Urothelium cell line (cell line): ENCODE measurements at regions not wholly inside any gene's neighbourhood (a gene's known extent, or its start where the extent isn't known, plus 50 kb on each side); places are given as distances from the start of the nearest gene placed in this dataset.
"Not testable (repeated sequence)": the region's sequence is repeated elsewhere in the genome, so short reads cannot be mapped to it uniquely, and the experiment has no call there.

ENCODE experiments used
- DNase-seq: peaks from one replicate; pipeline ENCODE4 v3.0.0; 2011; ENCODE audit warnings: low spot score, mixed read lengths
- FAIRE-seq: peaks from 2 replicates; lab custom pipeline; 2011; peaks lifted over from hg19 to GRCh38; lab: Jason Lieb, UNC

DNA sequence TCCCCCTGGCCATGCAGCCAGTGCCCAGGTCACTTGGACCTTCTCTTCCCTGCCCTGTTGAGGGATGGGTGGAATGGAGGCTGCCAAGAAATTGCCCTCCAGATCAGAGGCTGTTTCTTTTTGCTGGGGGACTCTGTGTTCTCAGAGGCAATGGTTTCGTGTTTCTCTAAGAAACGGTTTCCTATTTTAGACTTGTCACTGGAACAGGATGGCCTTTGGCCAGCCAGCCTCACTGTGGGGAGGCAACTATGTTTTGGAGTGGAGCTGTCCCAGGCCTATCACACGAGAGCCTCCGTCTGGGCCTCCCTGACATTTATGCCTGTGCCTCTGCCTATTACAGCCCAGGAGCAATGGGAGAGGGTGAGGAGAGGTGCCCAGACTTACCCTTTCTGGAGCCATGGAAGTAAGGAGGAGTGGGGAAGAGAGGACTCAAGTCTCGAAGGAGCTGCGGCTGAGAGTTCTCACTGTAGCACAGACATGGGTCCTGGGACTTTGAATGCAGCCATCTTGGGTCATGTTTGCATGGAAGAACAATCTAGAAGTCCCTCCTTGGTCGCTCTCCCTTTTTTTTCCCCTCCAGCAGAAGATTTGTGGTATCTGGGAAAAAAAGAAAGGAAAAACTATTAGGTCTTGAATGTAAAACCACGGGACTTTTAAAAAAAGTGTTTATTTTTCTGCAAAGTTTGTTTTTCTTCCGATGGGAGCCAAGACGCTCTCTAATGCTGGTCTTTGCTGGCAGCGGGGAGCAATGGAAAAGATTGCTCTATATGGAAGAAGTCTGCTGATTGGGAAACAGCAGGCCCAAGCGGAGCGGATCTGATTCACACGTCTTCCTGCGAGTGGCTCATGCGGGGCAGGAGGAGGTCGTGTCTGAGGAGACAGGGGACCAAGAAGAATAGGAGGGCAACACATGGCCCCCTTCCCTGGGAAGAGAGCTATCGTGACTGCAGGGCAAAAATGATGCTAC, 219.2 kb downstream of the FOXD2 start:
- DNase-seq (no peak), FAIRE-seq (no peak)

DNA sequence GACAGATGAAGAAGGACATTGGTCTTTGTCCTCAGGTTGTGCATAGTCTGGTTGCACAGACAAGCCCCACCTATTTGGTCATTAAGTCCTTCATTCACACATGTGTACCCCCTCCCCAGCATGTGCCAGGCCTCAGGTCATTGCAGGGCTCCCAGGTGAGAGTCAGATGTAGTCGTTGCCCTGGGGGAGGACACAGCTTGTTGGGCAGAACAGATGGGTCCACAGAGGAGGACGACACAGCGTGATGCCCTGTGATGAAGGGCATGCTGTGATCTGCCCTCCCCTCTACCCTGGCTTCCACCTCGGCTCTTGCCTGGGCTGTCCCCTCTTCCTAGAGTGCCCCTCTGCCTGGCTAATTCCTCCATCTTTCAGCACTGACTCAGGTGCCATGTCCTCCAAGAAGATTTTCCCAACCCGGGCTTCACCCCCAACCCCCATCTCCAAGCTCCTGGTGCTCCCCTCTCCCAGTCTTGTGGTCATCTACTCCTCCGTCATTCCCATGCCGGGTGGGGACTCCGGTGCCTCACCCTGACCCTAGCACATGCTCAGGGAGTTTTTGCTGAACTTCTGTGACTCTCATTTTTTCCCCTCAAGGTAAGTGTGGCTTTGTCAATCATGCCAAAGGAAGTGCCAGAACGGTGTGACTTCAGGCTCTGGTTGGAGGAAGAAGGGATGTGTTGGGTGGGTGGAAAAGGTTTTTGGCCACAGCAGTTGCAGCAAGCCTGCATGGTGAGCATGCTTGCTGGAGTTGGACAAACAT, 220.5 kb downstream of the FOXD2 start:
- FAIRE-seq (no peak), DNase-seq (no peak)

DNA sequence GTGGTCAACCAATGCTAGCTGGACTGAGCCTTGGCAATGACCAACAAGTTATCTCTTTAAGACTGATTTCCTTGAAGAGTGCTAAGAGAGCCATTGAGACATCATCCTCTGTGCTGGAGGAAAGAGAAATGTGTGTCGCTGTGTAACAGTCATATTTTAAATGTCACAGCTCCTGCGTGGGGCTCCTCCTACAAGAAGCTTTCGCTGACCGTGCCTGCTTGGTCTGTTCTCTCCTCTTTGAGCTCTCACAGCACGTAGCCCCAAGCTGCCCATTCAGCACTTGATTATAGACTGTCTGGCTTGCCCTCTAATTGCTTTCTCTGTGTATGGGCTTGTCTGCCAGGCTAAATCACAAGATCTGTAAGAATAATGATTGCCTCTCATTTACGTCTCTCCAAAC, 221.3 kb downstream of the FOXD2 start:
- no peak for FAIRE-seq
- DNase-seq: no peak

DNA sequence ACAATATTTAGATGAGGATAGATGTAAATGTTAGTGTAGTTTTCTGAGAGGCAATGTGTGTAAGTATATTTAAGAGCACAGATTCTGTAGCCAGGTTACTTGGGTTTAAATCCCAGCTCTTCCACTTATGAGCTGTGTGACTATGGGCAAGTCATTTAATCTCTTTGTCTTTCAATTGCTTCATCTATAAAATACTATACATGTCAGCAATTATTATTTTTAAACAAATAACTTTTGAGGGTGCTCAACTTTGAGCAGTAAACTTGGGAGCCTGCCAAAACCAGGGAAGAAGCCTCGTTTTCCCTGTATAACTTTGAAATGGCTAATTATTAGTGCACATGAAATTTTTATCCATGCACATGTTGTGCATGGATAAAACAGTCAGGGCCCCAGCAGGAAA, 222.8 kb downstream of the FOXD2 start:
- DNase-seq: no peak
- FAIRE-seq: no peak

DNA sequence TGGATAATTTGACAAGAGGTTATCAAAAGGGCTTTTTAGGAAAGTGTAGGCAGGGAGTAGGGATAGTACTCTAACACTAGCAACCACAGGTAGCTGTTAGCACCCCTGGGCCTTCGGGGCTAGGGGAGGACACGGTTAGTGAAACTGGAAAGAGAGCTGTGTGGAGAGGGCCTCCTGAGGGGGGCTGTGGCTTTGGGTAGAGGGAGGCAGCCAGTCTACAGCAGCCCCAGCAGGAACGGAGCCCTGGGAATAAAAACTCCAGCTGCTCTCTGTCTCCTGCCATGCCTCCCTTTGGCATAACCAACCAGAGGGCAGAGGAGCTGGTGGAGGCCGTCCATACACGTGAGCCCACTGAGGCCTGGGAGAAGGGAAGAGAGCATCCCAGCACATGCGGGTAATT, 223.2 kb downstream of the FOXD2 start:
- FAIRE-seq (no peak), DNase-seq (no peak)

DNA sequence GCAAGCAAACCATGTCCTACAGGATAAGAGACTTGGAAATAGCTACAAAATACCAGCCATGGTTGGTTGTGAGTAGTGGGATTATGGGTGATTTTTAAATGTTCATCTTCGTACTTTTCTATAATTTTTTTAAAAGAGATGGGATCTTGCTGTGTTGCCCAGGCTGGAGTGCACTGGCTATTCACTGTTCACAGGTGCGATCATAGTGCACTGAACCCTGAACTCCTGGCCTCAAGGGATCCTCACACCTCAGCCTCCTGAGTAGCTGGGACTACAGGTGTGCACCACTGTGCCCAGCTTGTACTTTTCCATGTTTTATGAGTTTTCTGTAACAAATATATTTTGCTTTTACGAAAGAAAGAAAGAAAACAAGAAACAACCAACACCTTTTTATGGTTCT, 224.2 kb downstream of the FOXD2 start:
- FAIRE-seq (no peak), DNase-seq (no peak)

DNA sequence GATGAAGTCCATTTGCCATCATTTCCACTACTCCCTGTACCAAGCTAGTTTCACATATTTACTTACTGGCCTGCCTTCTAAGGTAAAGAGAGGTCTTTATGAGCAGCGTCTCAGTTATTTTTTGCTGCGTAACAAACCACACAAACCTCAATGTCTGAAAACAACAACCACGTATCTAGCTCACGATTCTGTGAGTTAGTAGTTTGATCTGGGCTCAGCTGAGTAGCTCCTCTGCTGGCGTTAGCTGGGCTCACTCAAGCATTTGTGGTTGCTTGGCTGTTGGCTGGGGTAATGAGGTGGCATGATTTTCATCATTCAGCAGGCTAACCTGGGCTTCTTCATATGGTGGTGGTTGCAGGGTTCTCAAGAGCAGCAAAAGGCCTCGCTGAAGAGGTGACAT, 225.4 kb downstream of the FOXD2 start:
- no peak for DNase-seq
- no peak for FAIRE-seq

DNA sequence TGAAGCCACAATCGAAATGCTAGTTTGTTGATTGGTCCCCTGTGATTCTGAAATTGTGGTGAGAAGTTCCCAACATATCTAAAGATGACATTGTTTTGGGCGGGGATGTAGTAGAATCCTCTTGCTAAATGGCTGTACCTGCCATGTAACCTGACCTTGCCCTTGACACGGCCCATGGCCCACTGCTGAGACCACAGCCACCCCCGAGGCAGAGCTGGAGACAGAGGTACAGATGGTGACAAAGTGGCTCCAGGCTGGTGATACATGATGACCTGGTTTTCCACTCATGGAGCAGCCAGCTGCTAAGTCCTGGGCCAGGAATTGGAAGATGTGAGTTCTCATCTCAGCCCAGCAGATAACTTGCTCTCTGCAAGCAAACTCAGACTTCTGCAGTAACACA, 226.5 kb downstream of the FOXD2 start:
- no peak for DNase-seq
- no peak for FAIRE-seq

DNA sequence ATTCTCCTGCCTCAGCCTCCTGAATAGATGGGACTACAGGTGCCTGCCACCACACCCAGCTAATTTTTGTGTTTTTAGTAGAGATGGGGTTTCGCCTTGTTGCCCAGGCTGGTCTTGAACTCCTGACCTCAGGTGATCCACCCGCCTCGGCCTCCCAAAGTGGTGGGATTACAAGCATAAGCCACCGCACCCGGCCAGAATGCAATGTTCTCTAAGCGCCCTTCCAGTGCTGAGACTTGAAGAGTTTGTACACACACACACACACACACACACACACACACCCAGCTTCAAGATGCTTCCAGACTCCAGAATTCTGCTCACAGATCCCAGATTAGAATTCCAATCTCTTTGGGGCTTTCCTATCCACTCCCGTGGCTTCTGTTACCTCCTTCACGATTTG, 227.1 kb downstream of the FOXD2 start:
- not testable (repeated sequence) for FAIRE-seq, DNase-seq

DNA sequence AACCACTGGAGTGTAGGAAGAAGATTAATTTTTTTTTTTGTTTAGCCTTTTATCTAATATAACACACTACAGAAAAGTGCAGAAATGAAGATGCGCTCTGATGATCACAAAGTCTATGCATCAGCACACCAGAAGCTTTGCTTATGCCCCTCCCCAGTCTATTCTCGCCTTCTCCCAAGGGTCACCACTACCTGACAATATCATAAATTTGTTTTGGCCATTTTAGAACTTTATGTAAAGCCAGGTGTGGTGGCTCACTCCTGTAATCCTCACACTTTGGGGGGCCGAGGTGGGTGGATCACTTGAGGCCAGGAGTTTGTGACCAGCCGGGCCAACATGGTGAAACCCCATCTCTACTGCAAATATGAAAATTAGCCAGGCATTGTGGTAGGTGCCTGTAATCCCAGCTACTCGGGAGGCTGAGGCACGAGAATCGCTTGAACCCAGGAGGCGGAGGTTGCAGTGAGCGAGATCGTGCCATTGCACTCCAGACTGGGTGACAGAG, 231.3 kb downstream of the FOXD2 start:
- DNase-seq (no peak), FAIRE-seq (no peak)

DNA sequence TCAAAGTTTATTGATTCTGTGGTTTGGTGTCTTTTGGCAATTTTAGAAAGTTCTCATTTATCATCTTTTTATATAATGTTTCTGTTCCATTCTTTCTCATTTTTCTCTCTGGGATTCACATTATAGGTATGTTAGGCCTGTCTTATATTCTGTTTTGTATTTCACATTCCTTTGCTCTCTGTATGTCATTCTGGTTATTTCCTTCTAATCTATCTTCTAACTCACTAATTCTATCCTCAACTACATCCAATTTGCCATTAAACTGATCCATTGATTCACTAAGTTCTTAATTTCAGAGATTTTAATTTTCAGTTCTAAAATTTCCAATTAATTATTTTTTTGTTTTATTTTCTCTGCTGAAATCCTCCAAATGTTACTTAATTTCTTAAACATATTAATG, 234.8 kb downstream of the FOXD2 start:
- DNase-seq: no peak
- no peak for FAIRE-seq

DNA sequence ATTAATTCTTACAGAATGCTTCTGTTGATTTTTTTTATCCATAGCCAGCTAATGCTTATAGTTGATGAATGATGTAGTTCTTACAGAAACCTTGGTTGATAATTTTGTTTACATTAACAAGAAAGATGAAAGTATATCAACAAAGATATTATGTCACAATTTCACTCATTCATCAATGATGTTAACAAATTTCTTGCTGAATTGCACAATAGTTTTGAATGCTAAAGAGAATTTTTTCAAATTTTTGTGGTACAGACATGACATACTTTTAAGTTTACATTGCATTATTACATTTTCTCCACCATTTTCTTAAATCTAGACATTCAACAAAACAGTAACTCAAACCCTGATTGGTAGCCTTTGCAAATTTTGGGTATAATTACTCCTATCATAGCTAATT, 236.3 kb downstream of the FOXD2 start:
- FAIRE-seq: no peak

DNA sequence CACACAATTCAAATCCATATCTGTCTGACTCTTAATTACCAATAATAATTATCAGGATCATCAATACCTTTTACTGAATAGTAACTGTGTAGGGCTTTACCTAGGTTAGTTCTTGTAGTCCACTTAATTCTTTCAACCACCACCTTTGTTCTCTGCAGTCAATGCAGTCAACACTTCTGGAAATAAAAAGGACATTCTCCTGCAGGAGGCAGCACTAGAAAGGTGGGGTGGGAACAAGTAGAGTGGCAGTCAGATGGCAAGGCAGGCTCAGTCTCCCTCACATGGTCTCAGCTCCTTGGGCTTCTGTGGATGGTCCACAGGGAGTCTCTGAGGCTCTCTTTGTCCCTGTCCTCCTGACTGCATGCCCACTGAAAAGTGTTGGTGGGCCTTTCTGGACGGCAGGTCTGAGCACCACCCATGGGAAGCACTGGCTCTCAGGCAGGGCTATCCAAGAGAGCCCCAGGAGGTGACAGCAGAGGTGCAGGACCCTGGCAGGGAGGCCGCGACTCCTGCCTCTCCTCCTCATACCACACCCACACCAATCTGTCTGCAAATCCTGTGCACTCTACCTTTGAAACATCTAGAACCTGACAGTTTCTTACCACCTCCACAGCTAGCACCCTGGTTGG, 237.3 kb downstream of the FOXD2 start:
- FAIRE-seq (no peak), DNase-seq (no peak)

More for the DNA sequence above, 236.3 kb downstream of the FOXD2 start:
- no peak for DNase-seq

DNA sequence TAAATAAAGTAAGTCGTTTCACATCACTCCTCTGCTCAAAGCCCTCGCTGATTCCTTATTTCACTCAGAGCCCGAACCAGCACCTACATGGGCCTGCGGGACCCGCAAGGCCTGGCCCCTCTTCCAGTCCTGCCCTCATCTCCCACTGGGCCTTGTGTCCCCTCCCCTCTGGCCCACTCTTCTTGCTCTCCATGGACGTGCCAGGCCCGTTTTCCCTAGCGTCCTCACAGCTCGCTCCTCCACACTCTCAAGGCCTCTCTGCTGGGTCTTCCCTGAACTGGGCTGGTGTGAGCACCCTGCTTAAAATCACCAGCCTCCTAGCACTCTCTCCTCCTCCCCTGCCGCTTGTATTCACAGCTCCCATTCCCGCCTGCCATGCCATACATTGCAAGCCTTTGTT, 237.9 kb downstream of the FOXD2 start:
- DNase-seq (no peak), FAIRE-seq (no peak)

DNA sequence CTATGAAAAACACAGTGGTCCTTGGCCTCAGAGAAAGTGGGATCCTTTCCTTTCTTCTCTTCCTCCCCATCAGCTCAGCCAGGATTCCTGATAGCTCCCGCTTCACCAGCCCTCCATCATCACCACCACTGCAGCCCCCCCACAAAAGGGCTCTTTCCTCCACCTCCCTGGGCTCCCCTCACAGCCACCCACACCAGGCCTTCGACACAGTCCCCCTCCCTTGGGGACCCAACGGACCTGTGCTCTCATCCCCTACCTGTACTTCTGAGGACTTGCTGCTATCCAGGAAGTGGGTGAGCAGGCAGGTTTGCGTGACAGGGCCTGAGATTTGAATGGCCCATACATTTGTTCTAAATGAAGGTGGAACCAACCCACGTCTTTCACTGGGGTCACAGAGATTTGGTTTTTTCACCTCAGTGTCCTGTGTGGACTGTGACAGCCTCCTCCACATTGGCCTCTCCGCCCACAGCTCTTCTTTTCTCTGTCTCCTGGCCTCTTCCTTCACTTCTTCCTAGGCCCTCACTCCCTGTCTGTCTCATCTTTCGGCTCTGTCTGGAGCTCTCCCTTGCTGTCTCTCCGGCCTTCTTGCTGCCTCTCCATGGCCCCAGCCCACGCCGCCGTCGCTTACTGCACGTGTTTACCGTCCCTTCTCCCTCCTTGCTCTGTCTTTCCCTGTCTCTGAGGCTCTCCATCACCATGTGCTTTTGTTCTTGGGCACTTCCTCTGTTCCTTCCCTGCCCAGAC, 238.6 kb downstream of the FOXD2 start:
- FAIRE-seq (no peak), DNase-seq (no peak)

DNA sequence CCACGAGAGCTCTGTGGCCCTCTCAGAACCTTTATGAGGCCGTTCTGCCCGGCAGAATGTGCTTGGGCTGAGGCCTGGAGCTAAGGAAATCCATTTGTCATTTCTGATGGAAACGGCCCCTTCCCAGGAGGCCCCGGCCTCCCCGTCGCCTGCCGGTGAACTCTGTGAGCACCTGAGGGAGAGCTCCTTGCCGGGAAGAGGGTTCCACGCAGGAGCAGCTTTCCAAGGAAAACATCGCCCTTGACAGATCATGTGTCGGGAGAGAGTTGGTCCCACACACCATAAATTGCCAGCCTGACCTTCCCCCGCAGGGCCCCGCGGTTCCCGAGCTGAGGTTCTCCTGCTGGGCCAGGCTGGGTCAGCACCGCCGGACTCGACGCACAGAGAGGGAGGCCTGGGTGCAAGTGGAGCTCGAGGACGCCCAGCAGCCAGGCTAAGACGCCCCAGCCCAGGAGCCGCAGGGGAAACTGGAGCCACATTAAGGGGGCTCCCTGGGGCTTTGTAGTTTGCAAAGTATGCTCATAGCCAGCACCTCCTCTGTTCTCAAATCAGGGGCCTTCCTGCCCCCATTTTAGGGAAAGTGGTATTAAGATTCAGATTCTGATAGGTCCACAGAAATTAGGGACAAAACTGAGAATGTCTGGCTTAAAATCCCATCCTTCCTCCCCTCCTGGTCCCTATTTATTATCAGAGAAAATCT, 239.5 kb downstream of the FOXD2 start:
- DNase-seq (no peak), FAIRE-seq (no peak)

DNA sequence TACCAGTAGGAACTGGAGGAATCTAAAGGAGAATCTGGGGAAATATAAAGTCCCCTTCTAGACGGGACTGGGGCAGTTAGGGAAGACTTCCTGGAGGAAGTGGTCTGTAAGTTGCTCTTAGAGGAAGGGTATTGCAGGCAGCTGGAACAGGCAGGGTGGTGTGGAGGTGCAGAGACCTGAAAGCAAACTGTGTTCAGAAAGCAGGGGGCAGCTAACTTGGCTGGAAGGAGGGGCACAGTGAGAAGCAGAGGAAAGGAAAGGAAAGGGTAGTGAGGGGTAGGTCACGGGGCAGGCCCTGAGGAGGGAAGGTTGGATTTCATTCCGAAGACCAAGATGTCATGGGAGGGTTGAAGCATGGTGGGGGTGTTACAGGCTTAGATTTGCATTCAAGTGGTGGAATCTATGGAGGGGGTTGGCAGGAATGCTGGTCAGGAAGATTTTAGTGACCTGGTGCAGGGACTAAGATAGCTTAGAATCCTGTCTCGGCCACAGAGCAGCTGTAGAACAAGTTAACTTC, 240.7 kb downstream of the FOXD2 start:
- FAIRE-seq: no peak
- DNase-seq: no peak

DNA sequence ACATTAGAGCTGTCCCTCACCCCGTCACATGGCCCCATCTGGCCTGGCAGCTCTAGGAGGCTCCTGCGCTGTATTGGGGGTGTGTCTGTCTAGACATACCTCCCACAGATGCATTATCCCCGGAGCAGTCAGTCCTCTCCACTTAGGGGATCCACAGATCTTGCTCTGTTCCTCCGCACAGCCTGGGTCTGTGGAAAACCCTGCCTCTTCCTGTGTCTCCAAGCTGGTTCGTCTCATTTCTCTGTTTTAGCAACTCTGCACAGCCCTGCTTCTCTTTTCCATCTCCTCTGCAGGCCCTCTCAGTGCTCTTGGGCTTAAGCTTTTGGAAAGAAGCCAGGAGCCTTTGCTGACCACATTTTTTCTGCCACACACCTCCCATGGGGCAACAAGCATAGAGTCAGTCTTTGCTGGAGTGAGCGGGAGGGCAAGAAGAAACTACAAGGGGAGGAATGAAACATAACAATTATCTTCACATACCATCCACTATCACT, 241.5 kb downstream of the FOXD2 start:
- peak; percentile 44 for DNase-seq
- no peak for FAIRE-seq

DNA sequence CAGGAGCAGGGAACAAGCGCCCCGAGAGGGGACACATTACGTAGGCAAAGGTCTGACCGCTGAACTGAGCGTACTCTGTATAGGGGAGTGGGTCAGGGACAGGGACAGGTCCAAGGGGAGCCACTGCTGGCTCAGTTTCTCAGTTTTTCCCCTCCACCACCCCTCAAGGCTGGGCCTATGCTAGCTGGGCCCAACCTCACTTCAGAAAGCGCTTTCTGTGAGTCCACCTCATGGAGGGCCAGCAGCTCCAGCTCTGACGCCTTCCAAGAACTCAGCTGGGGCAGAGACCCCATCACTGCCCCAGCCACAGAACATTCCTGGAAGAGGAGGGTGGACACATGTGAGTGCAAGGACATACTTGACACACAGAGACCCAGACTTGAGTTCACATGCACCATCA, 242.0 kb downstream of the FOXD2 start:
- no peak for FAIRE-seq
- DNase-seq: no peak
